DND-41 (cell line): ENCODE measurements at regions not wholly inside any gene's neighbourhood (a gene's known extent, or its start where the extent isn't known, plus 50 kb on each side); places are given as distances from the start of the nearest gene placed in this dataset.

Source experiments
- CTCF ChIP-seq: IDR thresholded peaks from 2 replicates; pipeline ENCODE4 v1.5.1; 2012; ENCODE audit warnings: borderline replicate concordance, low read length, moderate library complexity, mild to moderate bottlenecking; ENCODE audit not compliant: poor library complexity, severe bottlenecking; ENCODE audit errors: extremely low read depth
- EZH2 ChIP-seq: IDR thresholded peaks from 3 replicates; pipeline ENCODE4 v1.6.1; 2012; ENCODE audit warnings: borderline replicate concordance, low read depth, mild to moderate bottlenecking, moderate library complexity, low read length, inconsistent platforms; ENCODE audit not compliant: severe bottlenecking

DNA sequence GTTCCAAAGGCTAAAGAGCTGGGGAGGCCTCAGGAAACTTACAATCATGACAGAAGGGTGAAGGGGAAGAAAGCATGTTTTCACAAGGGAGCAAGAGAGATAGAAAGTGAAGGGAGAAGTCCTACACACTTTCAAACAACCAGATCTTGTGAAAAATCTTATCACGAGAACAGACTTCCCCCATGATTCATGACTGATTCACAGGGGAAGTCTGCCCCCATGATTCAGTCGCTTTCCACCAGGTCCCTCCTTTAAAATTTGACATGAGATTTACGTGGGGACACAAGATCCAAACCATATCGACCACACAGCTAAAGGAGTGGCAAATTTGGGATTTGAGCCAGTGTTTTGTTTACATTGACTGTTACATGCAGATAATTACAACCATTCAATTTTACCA is 971.1 kb upstream of the HS3ST1 start:
- TF ChIP-seq CTCF: no peak
- TF ChIP-seq EZH2: no peak
